IMR-90 (cell line): ENCODE measurements at regions not wholly inside any gene's neighbourhood (a gene's known extent, or its start where the extent isn't known, plus 50 kb on each side); places are given as distances from the start of the nearest gene placed in this dataset.

Source experiments
- CEBPB ChIP-seq: IDR thresholded peaks from 2 replicates; pipeline ENCODE4 v1.6.1; 2012; ENCODE audit warnings: low read depth, low read length, improper control_type of control experiment
- CHD1 ChIP-seq: IDR thresholded peaks from 2 replicates; pipeline ENCODE4 v1.6.1; 2012; ENCODE audit warnings: low read depth, low read length, improper control_type of control experiment
- CTCF ChIP-seq: conservative IDR thresholded peaks from 2 replicates; pipeline ENCODE4 v1.5.1; 2012; ENCODE audit warnings: mild to moderate bottlenecking, low read depth, low read length, improper control_type of control experiment
- ELK1 ChIP-seq: fragments of 150-350 bp; IDR thresholded peaks from 2 replicates; pipeline ENCODE4 v1.6.1; 2016; ENCODE audit warnings: low read depth, mild to moderate bottlenecking, low read length, moderate library complexity, borderline replicate concordance
- FOS ChIP-seq: fragments of 150-350 bp; IDR thresholded peaks from 2 replicates; pipeline ENCODE4 v1.6.1; 2016; ENCODE audit warnings: low read depth, low read length
- MAFK ChIP-seq: IDR thresholded peaks from 2 replicates; pipeline ENCODE4 v1.6.1; 2012; ENCODE audit warnings: low read depth, low read length, improper control_type of control experiment
- MAZ ChIP-seq: IDR thresholded peaks from 2 replicates; pipeline ENCODE4 v1.6.1; 2012; ENCODE audit warnings: low read depth, mild to moderate bottlenecking, low read length, improper control_type of control experiment, moderate library complexity, borderline replicate concordance
- MXI1 ChIP-seq: IDR thresholded peaks from 2 replicates; pipeline ENCODE4 v1.6.1; 2012; ENCODE audit warnings: low read depth, mild to moderate bottlenecking, low read length, moderate library complexity, borderline replicate concordance
- POLR2A ChIP-seq: IDR thresholded peaks from 2 replicates; pipeline ENCODE4 v1.6.1; 2012; ENCODE audit warnings: mild to moderate bottlenecking, low read depth, low read length
- RAD21 ChIP-seq: IDR thresholded peaks from 2 replicates; pipeline ENCODE4 v1.6.1; 2012; ENCODE audit warnings: low read length, improper control_type of control experiment
- RCOR1 ChIP-seq: IDR thresholded peaks from 2 replicates; pipeline ENCODE4 v1.6.1; 2012; ENCODE audit warnings: mild to moderate bottlenecking, low read length, improper control_type of control experiment; ENCODE audit not compliant: insufficient replicate concordance
- RFX5 ChIP-seq: IDR thresholded peaks from 2 replicates; pipeline ENCODE4 v1.8.0; 2012; ENCODE audit warnings: low read depth, mild to moderate bottlenecking, low read length, moderate library complexity
- USF2 ChIP-seq: fragments of 150-350 bp; IDR thresholded peaks from 2 replicates; pipeline ENCODE4 v1.6.1; 2017; ENCODE audit warnings: mild to moderate bottlenecking, antibody characterized with exemption, low read length, low read depth

GRCh38 chr9:124188331-124189110, 69.2 kb upstream of the NEK6 start:
- TF ChIP-seq FOS, result no peak
- TF ChIP-seq CTCF, result no peak
- TF ChIP-seq POLR2A, result no peak
- no peak for TF ChIP-seq ELK1
- TF ChIP-seq RAD21, result no peak
- TF ChIP-seq RFX5, result no peak
- TF ChIP-seq CEBPB, result no peak
- no peak for TF ChIP-seq MXI1
- no peak for TF ChIP-seq CHD1
- no peak for TF ChIP-seq RCOR1
- no peak for TF ChIP-seq MAZ
- no peak for TF ChIP-seq USF2
- TF ChIP-seq MAFK, result no peak
